ENCODE measurements at regions not wholly inside any gene's neighbourhood (a gene's known extent, or its start where the extent isn't known, plus 50 kb on each side); places are given as distances from the start of the nearest gene placed in this dataset.
"Not testable (repeated sequence)": the region's sequence is repeated elsewhere in the genome, so short reads cannot be mapped to it uniquely, and the experiment has no call there.

DNA sequence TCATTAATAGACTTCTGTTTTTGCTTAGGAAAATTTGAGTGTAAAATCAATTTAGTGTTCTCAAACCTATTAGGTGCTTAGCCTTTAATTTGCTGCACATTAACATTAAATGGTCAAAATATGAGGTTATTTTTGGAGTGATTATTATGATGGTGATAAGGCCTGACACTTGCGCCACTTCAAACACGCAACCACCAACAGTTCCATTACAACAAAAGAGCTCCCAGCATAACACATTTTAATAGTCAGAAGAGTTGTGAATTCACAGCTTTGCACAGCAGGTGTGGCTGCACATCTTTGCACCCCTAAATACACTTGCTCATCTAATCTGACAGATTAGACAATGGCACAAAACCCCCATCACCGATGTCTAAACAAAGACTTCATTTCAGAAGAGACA, 940.7 kb downstream of the NR2F1-AS1 start:
- Histone ChIP-seq H3K4me3 (ENCODE audit: low read length) (no peak overlapping the region), H3K9me3 (ENCODE audit: control insufficient read depth, low read length) (no peaks in the 10 kb centered on the region), H3K9ac (ENCODE audit: low read length) (no peak overlapping the region), H3K36me3 (ENCODE audit: control insufficient read depth, insufficient read depth, low read length, severe bottlenecking) (no peaks in the 10 kb centered on the region), H3K27me3 (replicated peaks; ENCODE audit: control insufficient read depth, insufficient read depth, low read length) (no peaks in the 10 kb centered on the region), H3K4me1 (ENCODE audit: control insufficient read depth, insufficient read depth, low read length) (peaks cover 7% of the 10 kb centered on the region)
- DNase-seq (ENCODE audit: low read depth) = no peak

DNA sequence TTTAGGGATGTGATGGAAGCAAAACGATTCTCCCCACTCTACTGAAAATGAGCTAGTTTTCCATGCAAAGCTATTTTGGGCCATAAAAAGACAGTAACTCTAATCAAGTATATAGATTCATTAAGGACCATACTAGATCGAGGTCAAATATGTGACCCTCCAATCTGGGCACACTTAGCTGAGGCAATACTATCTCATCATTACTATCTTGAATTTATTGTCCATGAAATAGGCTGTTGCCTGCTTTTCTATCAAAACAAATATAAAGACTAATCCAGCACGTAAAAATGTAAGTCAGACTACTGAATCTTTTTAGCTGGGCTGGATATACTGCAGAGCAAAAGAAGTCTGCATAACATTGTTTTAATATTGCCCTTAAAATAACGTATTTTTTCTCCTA, 943.1 kb downstream of the NR2F1-AS1 start:
- Histone ChIP-seq H3K27me3 (replicated peaks; ENCODE audit: control insufficient read depth, insufficient read depth, low read length) (no peaks in the 10 kb centered on the region), H3K4me1 (ENCODE audit: control insufficient read depth, insufficient read depth, low read length) (peaks cover 7% of the 10 kb centered on the region), H3K4me3 (ENCODE audit: low read length) (no peak overlapping the region), H3K9me3 (ENCODE audit: control insufficient read depth, low read length) (no peaks in the 10 kb centered on the region), H3K9ac (ENCODE audit: low read length) (no peak overlapping the region), H3K36me3 (ENCODE audit: control insufficient read depth, insufficient read depth, low read length, severe bottlenecking) (no peaks in the 10 kb centered on the region)
- no peak for DNase-seq (ENCODE audit: low read depth)

DNA sequence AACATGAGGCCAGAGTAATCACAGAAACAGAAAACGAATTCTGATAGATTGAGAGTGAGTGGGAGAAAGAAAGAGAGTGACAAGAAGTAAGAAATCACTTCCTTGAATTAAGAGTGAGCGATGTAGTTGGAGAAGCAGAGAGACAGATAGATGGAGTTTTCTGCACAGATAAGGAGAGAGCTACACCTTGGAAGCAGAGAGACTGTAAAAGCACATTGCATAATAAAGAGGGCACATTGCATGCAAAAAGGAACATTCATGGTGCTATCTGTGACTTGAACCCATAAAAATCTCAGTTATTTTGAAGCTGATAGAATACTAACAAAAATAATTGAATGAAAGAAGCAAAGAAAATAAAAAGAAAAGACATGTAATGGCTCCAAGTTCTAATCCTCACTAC, 943.8 kb downstream of the NR2F1-AS1 start:
- DNase-seq (ENCODE audit: low read depth) = no peak
- Histone ChIP-seq H3K9me3 (ENCODE audit: control insufficient read depth, low read length) (no peaks in the 10 kb centered on the region), H3K9ac (ENCODE audit: low read length) (no peak overlapping the region), H3K27me3 (replicated peaks; ENCODE audit: control insufficient read depth, insufficient read depth, low read length) (no peaks in the 10 kb centered on the region), H3K36me3 (ENCODE audit: control insufficient read depth, insufficient read depth, low read length, severe bottlenecking) (no peaks in the 10 kb centered on the region), H3K4me3 (ENCODE audit: low read length) (no peak overlapping the region), H3K4me1 (ENCODE audit: control insufficient read depth, insufficient read depth, low read length) (peaks cover 7% of the 10 kb centered on the region)

DNA sequence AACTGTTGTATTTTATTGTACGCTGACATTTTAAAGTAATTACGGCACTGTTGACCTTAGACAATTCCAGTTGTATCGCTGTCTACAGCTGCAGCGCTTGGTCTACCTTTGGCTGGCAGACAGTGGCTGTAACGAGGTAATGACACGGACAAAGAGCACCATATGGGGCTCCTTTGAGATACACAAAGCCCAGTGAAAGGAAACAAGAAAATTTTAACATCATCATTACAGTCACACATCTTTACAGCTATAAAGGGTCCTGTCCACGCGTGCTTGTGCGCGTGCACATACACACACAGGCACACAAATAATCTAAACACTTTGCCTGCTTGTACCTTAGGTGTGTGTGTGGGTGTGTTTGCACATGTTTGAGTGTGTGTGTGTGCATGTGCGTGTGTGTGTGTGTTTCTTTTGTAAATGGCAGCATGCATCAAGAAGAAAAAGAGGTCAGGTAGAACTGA, 946.0 kb downstream of the NR2F1-AS1 start:
- H3K4me1 ChIP-seq (ENCODE audit: control insufficient read depth, insufficient read depth, low read length) = no peaks in the 10 kb centered on the region
- no peak overlapping the region for H3K9ac ChIP-seq (ENCODE audit: low read length)
- no peak overlapping the region for H3K4me3 ChIP-seq (ENCODE audit: low read length)
- H3K27me3 ChIP-seq (replicated peaks; ENCODE audit: control insufficient read depth, insufficient read depth, low read length) = no peaks in the 10 kb centered on the region
- DNase-seq (ENCODE audit: low read depth) = no peak
- H3K9me3 ChIP-seq (ENCODE audit: control insufficient read depth, low read length) = no peaks in the 10 kb centered on the region
- H3K36me3 ChIP-seq (ENCODE audit: control insufficient read depth, insufficient read depth, low read length, severe bottlenecking) = no peaks in the 10 kb centered on the region

DNA sequence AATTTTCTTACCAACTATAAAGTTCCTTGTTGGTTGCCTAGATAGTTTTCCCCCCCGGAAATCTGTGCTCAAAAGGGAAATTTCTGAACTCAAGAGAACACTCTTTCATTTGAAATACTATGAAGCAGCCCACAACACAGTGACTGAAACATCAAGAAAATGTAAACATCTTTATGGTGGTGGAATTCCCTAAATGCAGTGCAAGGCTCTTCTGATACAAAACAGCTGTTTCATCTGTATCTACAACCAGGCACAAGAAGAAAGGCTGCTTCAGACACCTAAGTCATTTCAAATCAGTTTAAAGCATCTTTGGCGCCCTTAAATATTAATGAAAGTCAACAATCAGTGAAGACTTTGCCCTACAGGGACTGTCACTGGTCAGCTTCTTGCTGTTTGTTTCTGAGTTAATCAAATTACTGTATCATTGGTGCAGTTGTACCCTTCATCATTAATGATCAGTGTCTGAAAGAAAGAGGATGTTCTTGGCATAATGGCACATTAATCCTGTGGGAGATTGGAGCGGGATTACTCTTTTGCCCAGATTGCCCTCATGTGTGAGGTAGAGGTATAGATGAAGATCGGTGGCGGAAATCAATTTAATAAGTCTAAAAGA, 947.0 kb downstream of the NR2F1-AS1 start:
- H3K9me3 ChIP-seq (ENCODE audit: control insufficient read depth, low read length) = no peaks in the 10 kb centered on the region
- H3K27me3 ChIP-seq (replicated peaks; ENCODE audit: control insufficient read depth, insufficient read depth, low read length) = no peaks in the 10 kb centered on the region
- peak; percentile 50 for DNase-seq (ENCODE audit: low read depth)
- H3K36me3 ChIP-seq (ENCODE audit: control insufficient read depth, insufficient read depth, low read length, severe bottlenecking) = no peaks in the 10 kb centered on the region
- H3K4me3 ChIP-seq (ENCODE audit: low read length) = no peak overlapping the region
- no peaks in the 10 kb centered on the region for H3K4me1 ChIP-seq (ENCODE audit: control insufficient read depth, insufficient read depth, low read length)
- no peak overlapping the region for H3K9ac ChIP-seq (ENCODE audit: low read length)

DNA sequence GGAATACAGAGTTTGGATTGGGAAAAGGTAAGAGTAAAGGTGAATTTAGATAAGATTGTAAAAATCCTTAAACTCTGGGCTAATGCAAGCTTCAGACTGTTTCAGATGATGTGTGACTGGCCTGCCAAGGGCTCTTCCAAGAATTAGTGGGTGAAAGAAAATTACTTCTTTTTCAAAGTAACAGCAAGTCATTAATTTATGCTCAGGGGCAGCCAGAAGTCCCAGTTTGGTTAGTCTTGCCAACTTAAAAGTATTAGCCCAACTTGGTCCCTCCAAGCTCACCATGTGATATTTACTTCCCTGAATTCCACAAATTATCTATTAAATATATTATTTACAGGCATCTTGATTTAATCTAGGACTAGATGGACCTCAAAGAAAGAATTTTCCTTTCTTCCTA, 947.8 kb downstream of the NR2F1-AS1 start:
- H3K9me3 ChIP-seq (ENCODE audit: control insufficient read depth, low read length) = no peaks in the 10 kb centered on the region
- no peaks in the 10 kb centered on the region for H3K27me3 ChIP-seq (replicated peaks; ENCODE audit: control insufficient read depth, insufficient read depth, low read length)
- H3K4me3 ChIP-seq (ENCODE audit: low read length) = no peak overlapping the region
- H3K4me1 ChIP-seq (ENCODE audit: control insufficient read depth, insufficient read depth, low read length) = no peaks in the 10 kb centered on the region
- no peak for DNase-seq (ENCODE audit: low read depth)
- H3K36me3 ChIP-seq (ENCODE audit: control insufficient read depth, insufficient read depth, low read length, severe bottlenecking) = no peaks in the 10 kb centered on the region
- no peak overlapping the region for H3K9ac ChIP-seq (ENCODE audit: low read length)

DNA sequence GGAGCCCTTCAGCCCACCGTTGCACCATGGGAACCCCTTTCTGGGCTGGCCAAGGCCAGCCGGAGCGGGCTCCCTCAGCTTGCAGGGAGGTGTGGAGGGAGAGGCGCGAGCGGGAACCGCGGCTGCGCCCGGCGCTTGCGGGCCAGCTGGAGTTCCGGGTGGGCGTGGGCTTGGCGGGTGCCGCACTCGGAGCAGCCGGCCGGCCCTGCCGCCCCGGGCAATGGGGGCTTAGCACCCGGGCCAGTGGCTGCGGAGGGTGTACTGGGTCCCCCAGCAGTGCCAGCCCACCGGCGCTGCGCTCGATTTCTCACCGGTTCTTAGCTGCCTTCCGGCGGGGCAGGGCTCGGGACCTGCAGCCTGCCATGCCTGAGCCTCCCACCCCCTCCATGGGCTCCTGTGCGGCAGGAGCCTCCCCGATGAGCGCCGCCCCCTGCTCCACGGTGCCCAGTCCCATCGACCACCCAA, 949.8 kb downstream of the NR2F1-AS1 start:
- DNase-seq (ENCODE audit: low read depth); H3K4me3 ChIP-seq (ENCODE audit: low read length); H3K36me3 ChIP-seq (ENCODE audit: control insufficient read depth, insufficient read depth, low read length, severe bottlenecking): not testable (repeated sequence)

DNA sequence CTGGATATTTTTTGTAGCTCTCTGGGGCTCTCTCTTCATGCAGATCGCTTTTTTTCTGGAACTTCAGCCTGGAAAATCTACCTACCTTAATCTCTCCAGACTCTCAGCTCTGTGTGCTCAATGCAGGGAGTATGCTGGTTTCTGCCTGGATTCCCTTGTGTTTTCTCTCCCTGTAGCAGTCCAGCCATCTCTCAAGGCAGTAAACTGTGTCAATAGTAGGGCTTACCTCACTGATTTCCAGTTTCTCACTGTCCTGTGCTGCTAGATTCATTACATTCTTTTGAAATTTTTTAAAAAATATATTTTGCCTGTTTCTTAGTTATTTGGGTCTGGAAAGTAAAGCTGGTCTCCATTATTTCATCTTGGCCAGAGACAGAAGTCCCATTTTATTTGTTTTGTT, 951.4 kb downstream of the NR2F1-AS1 start:
- no peaks in the 10 kb centered on the region for H3K36me3 ChIP-seq (ENCODE audit: control insufficient read depth, insufficient read depth, low read length, severe bottlenecking)
- no peak overlapping the region for H3K9ac ChIP-seq (ENCODE audit: low read length)
- no peaks in the 10 kb centered on the region for H3K4me1 ChIP-seq (ENCODE audit: control insufficient read depth, insufficient read depth, low read length)
- no peaks in the 10 kb centered on the region for H3K27me3 ChIP-seq (replicated peaks; ENCODE audit: control insufficient read depth, insufficient read depth, low read length)
- no peak for DNase-seq (ENCODE audit: low read depth)
- H3K4me3 ChIP-seq (ENCODE audit: low read length) = no peak overlapping the region
- H3K9me3 ChIP-seq (ENCODE audit: control insufficient read depth, low read length) = no peaks in the 10 kb centered on the region

More for the DNA sequence above, 949.8 kb downstream of the NR2F1-AS1 start:
- not testable (repeated sequence) for H3K27me3 ChIP-seq (replicated peaks; ENCODE audit: control insufficient read depth, insufficient read depth, low read length); H3K9ac ChIP-seq (ENCODE audit: low read length); H3K9me3 ChIP-seq (ENCODE audit: control insufficient read depth, low read length); H3K4me1 ChIP-seq (ENCODE audit: control insufficient read depth, insufficient read depth, low read length)

DNA sequence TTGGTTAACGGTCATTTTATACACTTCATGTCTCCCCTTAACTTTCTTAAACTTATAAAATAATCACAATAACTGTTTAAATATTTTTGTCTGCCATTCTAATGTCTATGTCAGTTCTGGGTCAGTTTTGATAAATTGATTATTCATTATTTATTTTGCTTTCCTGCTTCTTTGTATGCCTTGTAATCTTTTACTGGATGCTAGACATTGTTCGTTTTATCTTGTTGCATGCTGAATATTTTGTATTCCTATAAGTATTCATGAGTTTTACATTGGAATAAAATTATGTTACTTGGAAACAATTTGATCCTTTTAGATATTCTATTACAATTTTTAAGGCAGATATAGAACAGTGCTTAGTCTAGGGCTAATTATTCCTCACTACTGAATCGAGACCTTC, 952.0 kb downstream of the NR2F1-AS1 start:
- Histone ChIP-seq H3K9ac (ENCODE audit: low read length) (no peak overlapping the region), H3K4me3 (ENCODE audit: low read length) (no peak overlapping the region), H3K9me3 (ENCODE audit: control insufficient read depth, low read length) (no peaks in the 10 kb centered on the region), H3K36me3 (ENCODE audit: control insufficient read depth, insufficient read depth, low read length, severe bottlenecking) (no peaks in the 10 kb centered on the region), H3K4me1 (ENCODE audit: control insufficient read depth, insufficient read depth, low read length) (no peaks in the 10 kb centered on the region), H3K27me3 (replicated peaks; ENCODE audit: control insufficient read depth, insufficient read depth, low read length) (no peaks in the 10 kb centered on the region)
- DNase-seq (ENCODE audit: low read depth) = no peak

DNA sequence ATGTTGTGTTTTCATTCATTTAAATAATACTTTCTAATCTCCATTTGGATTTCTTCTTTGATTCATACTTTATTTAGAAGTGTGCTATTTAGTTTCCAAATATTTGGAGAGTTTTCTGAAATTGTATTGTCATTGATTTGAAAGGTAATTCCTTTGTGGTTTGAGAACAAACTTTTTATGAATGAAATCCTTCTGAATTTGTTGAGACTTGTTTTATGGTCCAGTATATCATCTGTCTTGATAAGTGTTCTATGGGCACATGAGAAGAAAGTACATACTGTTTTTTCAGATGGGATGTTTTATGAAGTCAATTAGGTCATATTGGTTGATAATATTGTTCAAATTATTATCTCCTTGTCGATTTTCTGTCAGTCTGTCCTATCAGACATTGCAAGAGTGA, 953.8 kb downstream of the NR2F1-AS1 start:
- no peaks in the 10 kb centered on the region for H3K9me3 ChIP-seq (ENCODE audit: control insufficient read depth, low read length)
- no peaks in the 10 kb centered on the region for H3K36me3 ChIP-seq (ENCODE audit: control insufficient read depth, insufficient read depth, low read length, severe bottlenecking)
- no peaks in the 10 kb centered on the region for H3K27me3 ChIP-seq (replicated peaks; ENCODE audit: control insufficient read depth, insufficient read depth, low read length)
- H3K9ac ChIP-seq (ENCODE audit: low read length) = no peak overlapping the region
- H3K4me1 ChIP-seq (ENCODE audit: control insufficient read depth, insufficient read depth, low read length) = no peaks in the 10 kb centered on the region
- DNase-seq (ENCODE audit: low read depth) = no peak
- H3K4me3 ChIP-seq (ENCODE audit: low read length) = no peak overlapping the region

DNA sequence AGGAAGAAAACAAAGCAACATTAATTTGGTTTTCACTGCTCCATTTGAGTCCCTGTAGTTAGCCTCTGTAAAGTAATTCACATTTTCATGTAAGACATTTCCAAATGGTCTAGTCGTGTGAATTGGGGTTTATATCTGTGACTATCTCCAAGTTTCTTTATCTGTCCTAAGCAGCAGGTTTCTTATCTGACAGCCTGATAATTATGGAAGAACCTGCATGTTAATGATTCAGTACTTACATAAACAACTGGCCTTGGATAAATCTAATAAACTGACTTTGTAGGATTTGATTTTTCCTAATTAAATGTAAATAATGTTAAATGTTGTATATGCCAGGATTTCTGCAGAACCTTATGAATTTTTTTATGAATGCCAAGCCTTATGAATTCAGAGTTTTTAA, 964.9 kb downstream of the NR2F1-AS1 start:
- Histone ChIP-seq H3K4me3 (ENCODE audit: low read length) (no peak overlapping the region), H3K9me3 (ENCODE audit: control insufficient read depth, low read length) (peaks cover 9% of the 10 kb centered on the region), H3K4me1 (ENCODE audit: control insufficient read depth, insufficient read depth, low read length) (no peaks in the 10 kb centered on the region), H3K27me3 (replicated peaks; ENCODE audit: control insufficient read depth, insufficient read depth, low read length) (no peaks in the 10 kb centered on the region), H3K36me3 (ENCODE audit: control insufficient read depth, insufficient read depth, low read length, severe bottlenecking) (no peaks in the 10 kb centered on the region), H3K9ac (ENCODE audit: low read length) (no peak overlapping the region)
- DNase-seq (ENCODE audit: low read depth) = no peak

DNA sequence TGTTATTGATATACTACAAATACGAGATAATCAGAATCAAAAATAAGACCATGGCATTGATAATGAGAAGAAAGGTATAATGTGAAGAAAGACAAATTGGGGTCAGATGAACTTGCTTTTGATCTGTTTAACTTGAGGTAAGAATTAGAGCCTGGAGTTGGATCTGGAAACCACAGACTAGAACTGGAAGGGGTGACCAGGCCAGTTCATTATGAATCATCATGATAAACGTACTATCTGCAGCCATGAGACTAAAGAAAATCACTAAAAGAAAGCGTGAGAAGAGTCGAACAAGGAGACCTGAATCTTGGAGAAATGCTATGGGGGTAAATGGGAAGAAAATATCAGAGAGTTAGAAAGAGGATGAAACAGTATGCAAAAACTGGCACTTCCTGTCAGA, 967.5 kb downstream of the NR2F1-AS1 start:
- DNase-seq (ENCODE audit: low read depth) = no peak
- no peaks in the 10 kb centered on the region for H3K36me3 ChIP-seq (ENCODE audit: control insufficient read depth, insufficient read depth, low read length, severe bottlenecking)

More for the DNA sequence above, 967.5 kb downstream of the NR2F1-AS1 start:
- peaks cover 6% of the 10 kb centered on the region for H3K9me3 ChIP-seq (ENCODE audit: control insufficient read depth, low read length)
- H3K4me1 ChIP-seq (ENCODE audit: control insufficient read depth, insufficient read depth, low read length) = no peaks in the 10 kb centered on the region
- H3K9ac ChIP-seq (ENCODE audit: low read length) = no peak overlapping the region
- no peak overlapping the region for H3K4me3 ChIP-seq (ENCODE audit: low read length)
- no peaks in the 10 kb centered on the region for H3K27me3 ChIP-seq (replicated peaks; ENCODE audit: control insufficient read depth, insufficient read depth, low read length)

Measured in adipocyte (in vitro differentiated cells).